GM12873 (cell line): ENCODE measurements at regions not wholly inside any gene's neighbourhood (a gene's known extent, or its start where the extent isn't known, plus 50 kb on each side); places are given as distances from the start of the nearest gene placed in this dataset.

Experiments used
- CTCF ChIP-seq: IDR thresholded peaks from 2 replicates; pipeline ENCODE4 v1.5.1; 2012; ENCODE audit warnings: low read depth, mild to moderate bottlenecking, moderate library complexity, low read length, control low read depth; ENCODE audit not compliant: insufficient read depth; ENCODE audit errors: missing control alignments

- TF ChIP-seq CTCF, result no peak
Measured at GRCh38 chr13:72622546-72622945, 104.9 kb downstream of the MZT1 start.

GRCh38 chr13:72620874-72621273 lies 106.6 kb downstream of the MZT1 start:
- no peak for TF ChIP-seq CTCF

GRCh38 chr13:72617951-72618350 lies 109.5 kb downstream of the MZT1 start:
- no peak for TF ChIP-seq CTCF

DNA sequence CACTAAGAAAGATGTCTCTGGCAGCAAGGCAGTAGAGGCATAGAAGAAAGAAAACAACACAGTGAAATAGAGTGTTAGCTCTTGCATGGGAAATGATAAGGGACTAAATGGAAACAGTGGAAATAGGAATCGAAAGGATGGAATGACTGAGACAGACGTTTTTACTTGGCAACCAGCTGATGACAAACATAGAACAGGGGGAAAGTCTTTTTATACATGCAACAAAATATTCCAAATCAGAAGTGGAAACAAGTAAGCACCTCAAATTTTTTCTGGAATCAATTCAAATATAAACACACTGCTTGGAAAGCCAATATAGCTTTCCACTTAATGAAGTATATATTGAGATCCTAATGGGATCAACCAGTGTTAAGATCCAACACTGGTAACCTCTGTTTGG lies 110.2 kb downstream of the MZT1 start:
- no peak for TF ChIP-seq CTCF

DNA sequence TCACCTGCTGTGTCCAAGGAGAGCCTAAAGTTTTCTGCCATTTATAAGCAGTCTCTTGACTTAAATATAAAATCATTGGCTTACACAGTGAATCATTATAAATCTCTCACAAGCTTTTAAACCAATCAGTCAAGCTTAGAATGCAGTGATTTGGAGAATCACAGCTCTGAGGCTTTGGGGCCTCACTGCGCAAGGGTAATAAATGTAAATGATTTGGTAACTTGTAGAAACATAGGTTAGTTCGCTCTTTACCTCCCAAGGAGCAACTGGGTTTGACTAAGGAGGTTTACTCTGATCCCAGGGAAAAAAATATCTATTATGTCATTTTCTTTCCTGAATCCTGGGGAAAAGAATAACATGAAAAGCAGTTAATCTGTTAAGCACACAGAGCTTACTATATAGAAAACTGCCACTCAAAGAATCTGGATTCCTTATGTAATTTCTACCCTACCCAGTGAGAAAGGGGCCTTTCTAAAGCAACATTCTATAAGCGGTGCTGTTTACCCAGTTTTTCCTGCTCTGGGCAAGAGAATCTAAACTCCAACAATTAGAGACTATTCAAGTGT lies 128.2 kb downstream of the MZT1 start:
- no peak for TF ChIP-seq CTCF

DNA sequence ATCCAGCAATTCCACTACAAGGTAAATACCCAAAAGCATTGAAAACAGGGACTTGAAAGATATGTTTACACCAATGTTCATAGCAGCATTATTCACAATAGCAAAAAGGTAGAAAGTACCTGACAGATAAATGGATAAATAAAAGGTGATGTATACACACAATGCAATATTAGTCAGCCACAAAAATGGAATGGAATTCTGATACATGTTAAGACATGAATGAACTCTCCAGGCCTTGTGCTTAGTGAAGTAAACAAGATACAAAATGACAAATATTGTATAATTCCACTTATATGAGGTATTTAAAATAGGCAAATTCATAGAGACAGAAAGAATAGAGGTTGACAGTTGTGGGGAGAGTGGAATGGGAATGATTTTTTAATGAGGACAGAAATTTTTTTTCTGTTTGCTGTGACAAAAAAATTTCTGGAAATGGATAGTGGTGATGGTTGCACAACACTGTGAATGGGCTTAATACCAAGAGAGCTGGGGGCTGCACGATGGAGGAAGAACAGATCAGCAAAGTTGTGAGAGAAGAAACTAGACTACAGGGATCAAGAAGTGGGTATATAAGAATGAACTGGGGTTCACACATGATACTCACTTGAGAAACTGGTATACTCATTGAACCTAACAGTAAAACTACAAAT lies 137.2 kb downstream of the MZT1 start:
- no peak for TF ChIP-seq CTCF

- TF ChIP-seq CTCF, result no peak
Measured at GRCh38 chr13:72586518-72586917, 140.9 kb downstream of the MZT1 start.
